Transverse colon (tissue), 4 donors: ENCODE measurements at regions not wholly inside any gene's neighbourhood (a gene's known extent, or its start where the extent isn't known, plus 50 kb on each side); places are given as distances from the start of the nearest gene placed in this dataset.

Source experiments
- EP300 ChIP-seq: sonication (generic); formaldehyde crosslinking; IDR thresholded peaks from one replicate; pipeline ENCODE4 v1.6.1; 2017; ENCODE audit warnings: antibody characterized with exemption, low read depth
- POLR2A ChIP-seq: fragments of 450-650 bp; IDR thresholded peaks from one replicate; pipeline ENCODE4 v1.6.1; 2016; ENCODE audit warnings: antibody characterized with exemption, mild to moderate bottlenecking, moderate library complexity
- POLR2AphosphoS5 ChIP-seq, 3 donors: sonication (generic); formaldehyde crosslinking; IDR thresholded peaks; one replicate each; pipeline ENCODE4 v1.6.1; 2016; ENCODE audit warnings: antibody characterized with exemption in 3 of 3
- TF ChIP-seq, protein P1 (sequence below), 5 experiments: fragments of 200-600 bp in 3 of 5; fragments of 450-650 bp in 2 of 5; sonication (generic) in 3 of 5; IDR thresholded peaks; 1 replicate in 2 of 5; 2 replicates in 3 of 5; pipeline ENCODE4 v1.5.1; 2016 to 2017; ENCODE audit warnings: antibody characterized with exemption in 5 of 5, inconsistent platforms in 3 of 5, mild to moderate bottlenecking in 2 of 5, moderate library complexity in 1 of 5

DNA sequence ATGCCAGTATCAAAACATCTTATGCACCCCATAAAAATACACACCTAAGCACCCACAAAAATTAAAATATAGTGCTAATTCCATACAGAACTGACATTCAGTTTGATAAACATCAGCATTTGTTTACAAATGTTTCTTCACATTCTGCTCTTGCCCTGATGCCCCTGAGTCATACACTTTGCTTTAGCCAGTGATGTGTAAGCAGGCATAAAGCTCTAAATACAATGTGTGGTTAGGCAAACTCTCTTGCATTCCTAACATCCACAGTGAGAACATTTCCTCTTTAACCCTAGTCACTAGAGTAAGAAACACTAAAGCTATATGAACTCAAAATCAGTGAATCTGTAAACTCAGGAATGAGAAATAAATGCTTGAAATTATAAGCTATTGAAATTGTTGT lies 1060.7 kb downstream of the FAM181B start:
- TF ChIP-seq, protein P1, sequence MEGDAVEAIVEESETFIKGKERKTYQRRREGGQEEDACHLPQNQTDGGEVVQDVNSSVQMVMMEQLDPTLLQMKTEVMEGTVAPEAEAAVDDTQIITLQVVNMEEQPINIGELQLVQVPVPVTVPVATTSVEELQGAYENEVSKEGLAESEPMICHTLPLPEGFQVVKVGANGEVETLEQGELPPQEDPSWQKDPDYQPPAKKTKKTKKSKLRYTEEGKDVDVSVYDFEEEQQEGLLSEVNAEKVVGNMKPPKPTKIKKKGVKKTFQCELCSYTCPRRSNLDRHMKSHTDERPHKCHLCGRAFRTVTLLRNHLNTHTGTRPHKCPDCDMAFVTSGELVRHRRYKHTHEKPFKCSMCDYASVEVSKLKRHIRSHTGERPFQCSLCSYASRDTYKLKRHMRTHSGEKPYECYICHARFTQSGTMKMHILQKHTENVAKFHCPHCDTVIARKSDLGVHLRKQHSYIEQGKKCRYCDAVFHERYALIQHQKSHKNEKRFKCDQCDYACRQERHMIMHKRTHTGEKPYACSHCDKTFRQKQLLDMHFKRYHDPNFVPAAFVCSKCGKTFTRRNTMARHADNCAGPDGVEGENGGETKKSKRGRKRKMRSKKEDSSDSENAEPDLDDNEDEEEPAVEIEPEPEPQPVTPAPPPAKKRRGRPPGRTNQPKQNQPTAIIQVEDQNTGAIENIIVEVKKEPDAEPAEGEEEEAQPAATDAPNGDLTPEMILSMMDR (IDR thresholded peaks at IDR 0.05): no peak
- TF ChIP-seq POLR2AphosphoS5 (IDR thresholded peaks at IDR 0.05) (no peak), POLR2A (no peak), EP300 (no peak)
